Amygdala (tissue), 56 donors: ENCODE measurements at regions not wholly inside any gene's neighbourhood (a gene's known extent, or its start where the extent isn't known, plus 50 kb on each side); places are given as distances from the start of the nearest gene placed in this dataset.

Experiments used
- DNase-seq, 56 donors: peaks; one replicate each; lab custom pipeline; 2025; lab: John Stamatoyannopoulos, UW

DNA sequence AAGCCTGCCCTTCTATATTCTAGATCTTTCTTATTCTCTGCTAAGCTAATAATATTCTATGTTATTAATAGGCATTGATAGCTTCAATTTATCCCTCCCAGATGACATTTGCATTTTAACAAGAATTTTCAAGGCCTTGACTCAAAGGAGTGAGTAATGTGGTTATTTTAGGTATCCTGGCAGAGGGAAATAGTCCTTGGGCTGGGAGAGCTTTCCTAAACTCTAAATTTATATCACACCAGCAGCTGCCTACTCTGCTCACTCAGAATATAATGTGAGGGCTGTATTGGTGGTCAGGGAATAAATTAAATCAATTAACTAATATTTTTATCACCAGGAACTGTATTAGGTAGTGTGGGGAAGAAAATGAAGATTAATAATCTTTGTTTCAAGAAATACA is 74.8 kb upstream of the ADAM23 start:
- no peak for DNase-seq

- peak in 11 of 56 donors; percentile 0 to 12 (median 3) for DNase-seq
Observed at GRCh38 chr2:206368933-206369569, 74.3 kb upstream of the ADAM23 start.

DNA sequence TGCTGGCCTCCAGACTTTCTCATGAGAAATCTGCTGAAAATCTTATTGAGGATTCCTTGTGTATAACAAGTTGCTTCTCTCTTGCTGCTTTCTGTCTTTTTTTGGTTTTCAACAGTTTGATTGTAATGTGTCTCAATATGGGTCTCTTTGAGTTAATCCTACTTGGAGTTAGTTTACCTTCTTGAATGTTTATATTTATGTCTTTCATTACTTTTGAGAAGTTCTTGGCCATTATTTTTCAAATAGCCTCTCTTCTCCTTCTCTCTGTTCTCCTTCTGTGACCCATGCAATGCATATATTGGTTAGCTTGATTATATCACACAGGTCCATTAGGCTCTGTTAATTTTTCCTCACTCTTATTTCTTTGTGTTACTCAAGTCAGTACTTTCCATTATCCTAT is 67.4 kb upstream of the ADAM23 start:
- DNase-seq: no peak

- no peak for DNase-seq
Observed at GRCh38 chr2:206378835-206379234, 64.5 kb upstream of the ADAM23 start.

DNA sequence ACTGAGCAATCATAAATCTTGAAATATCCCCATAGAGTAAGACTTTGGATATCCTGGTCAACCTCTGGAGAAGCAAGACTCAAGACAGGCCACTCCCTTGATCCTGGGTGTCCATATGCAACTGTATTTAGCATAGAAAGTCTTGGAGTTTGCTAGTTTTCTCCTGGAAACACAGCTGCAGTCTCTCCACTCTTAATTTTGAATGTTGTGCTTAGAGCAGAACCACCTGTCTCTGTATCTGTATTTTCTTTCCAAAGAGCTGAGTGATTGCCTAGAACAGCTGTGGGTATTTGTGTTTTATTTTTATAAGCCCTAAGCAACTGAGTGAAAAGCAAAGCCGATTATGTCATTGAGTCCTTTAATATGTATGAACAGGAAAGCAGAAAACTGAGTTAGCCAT is 64.1 kb upstream of the ADAM23 start:
- DNase-seq: no peak

- DNase-seq: no peak
Observed at GRCh38 chr2:206379886-206380285, 63.4 kb upstream of the ADAM23 start.

GRCh38 chr2:206381881-206382280 is 61.5 kb upstream of the ADAM23 start:
- no peak for DNase-seq

GRCh38 chr2:206383669-206384068 is 59.7 kb upstream of the ADAM23 start:
- no peak for DNase-seq

DNA sequence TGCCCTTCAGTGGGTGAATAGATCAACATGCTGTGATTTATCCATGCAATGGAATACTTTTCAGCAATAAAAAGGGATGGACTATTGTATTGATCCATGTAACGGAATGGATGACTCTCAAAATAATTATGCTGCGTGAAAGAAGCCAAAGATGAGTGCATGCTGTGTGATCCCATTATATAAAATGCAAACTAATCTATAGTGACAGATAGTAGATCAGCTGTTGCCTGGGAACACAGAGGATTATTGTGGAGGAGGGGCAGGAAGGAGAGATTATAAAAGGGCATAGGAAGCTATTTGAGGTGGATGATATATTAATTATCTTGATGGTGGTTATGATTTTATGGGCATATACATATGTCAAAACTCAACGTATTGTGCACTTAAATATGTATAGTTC is 55.5 kb upstream of the ADAM23 start:
- no peak for DNase-seq

- DNase-seq: no peak
Observed at GRCh38 chr2:206388698-206389097, 54.6 kb upstream of the ADAM23 start.

DNA sequence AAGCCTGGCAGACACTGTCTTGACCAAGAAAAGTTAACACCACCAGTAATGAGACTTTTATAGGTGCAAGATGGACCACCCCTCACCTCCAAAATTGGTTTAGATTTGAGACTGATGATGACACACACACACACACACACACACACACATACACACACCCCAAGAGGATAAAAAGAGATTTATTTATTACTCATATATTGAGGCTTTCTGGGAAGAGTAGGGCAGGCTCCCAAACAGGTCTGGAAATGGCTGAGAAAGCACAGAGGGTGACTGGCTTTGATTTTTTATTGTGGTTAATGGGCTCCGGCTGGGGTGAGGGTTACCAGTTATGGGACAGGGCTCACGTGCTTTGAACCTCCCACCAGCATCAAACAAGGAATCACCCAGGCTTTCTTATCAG is 54.2 kb upstream of the ADAM23 start:
- no peak for DNase-seq

GRCh38 chr2:206390181-206390580 is 53.2 kb upstream of the ADAM23 start:
- no peak for DNase-seq

- DNase-seq: peak in 3 of 56 donors; percentile 1 to 3 (median 2)
Observed at GRCh38 chr2:206392118-206392517, 51.2 kb upstream of the ADAM23 start.
